ENCODE measurements at regions not wholly inside any gene's neighbourhood (a gene's known extent, or its start where the extent isn't known, plus 50 kb on each side); places are given as distances from the start of the nearest gene placed in this dataset.

DNA sequence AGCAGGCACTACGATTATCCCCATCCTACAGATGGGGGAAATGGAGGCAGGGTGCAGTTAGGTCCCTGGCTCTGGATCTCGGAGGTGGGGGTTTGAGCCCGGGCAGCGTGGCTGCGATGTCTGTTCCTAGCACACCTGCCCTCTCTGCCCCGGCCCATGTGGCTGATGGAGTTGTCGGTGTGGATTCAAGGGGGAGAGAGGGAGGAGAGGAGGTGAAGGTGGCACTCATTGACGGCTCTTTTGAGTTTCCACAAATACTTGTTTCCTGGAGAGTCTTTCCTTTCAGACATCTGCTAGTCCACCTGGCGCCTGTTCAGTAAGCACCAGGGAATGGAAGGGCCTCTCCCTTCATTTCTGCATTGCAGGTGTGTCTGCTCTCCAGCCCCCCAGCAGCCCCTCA is 69.9 kb downstream of the ARHGEF18 start:
- Histone ChIP-seq H2AFZ (ENCODE audit: low read length) (no peak overlapping the region), H4K20me1 (ENCODE audit: control insufficient read depth, extremely low read depth, insufficient read depth, low read length) (no peaks in the 10 kb centered on the region), H3K36me3 (ENCODE audit: control insufficient read depth, insufficient read depth, low read length) (no peaks in the 10 kb centered on the region), H3K4me2 (ENCODE audit: extremely low read depth, insufficient read depth, low read length) (no peak overlapping the region), H3K4me1 (ENCODE audit: control insufficient read depth, extremely low read depth, insufficient read depth, low read length) (no peaks in the 10 kb centered on the region), H3K9ac (ENCODE audit: insufficient read depth, low read length) (no peak overlapping the region), H3K27ac (ENCODE audit: insufficient read depth, low read length) (no peak overlapping the region), H3K79me2 (ENCODE audit: control insufficient read depth, insufficient read depth, low read length) (peaks cover 1% of the 10 kb centered on the region), H3K4me3 (replicated peaks in 1 of 4; ENCODE audit: control extremely low read depth in 1 of 4, insufficient read depth in 1 of 4, low read depth in 3 of 4, low read length in 4 of 4) (no peak overlapping the region), H3K27me3 (ENCODE audit: control insufficient read depth, insufficient read depth, low read length) (no peaks in the 10 kb centered on the region), H3K9me3 (ENCODE audit: control insufficient read depth, insufficient read depth, low read depth, low read length) (no peaks in the 10 kb centered on the region)
- no peak for DNase-seq (ENCODE audit: low read depth in 2 of 2)
- TF ChIP-seq, protein P1, sequence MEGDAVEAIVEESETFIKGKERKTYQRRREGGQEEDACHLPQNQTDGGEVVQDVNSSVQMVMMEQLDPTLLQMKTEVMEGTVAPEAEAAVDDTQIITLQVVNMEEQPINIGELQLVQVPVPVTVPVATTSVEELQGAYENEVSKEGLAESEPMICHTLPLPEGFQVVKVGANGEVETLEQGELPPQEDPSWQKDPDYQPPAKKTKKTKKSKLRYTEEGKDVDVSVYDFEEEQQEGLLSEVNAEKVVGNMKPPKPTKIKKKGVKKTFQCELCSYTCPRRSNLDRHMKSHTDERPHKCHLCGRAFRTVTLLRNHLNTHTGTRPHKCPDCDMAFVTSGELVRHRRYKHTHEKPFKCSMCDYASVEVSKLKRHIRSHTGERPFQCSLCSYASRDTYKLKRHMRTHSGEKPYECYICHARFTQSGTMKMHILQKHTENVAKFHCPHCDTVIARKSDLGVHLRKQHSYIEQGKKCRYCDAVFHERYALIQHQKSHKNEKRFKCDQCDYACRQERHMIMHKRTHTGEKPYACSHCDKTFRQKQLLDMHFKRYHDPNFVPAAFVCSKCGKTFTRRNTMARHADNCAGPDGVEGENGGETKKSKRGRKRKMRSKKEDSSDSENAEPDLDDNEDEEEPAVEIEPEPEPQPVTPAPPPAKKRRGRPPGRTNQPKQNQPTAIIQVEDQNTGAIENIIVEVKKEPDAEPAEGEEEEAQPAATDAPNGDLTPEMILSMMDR (conservative IDR thresholded peaks at IDR 0.05 in 1 of 2, IDR thresholded peaks at IDR 0.05 in 1 of 2; ENCODE audit: low read depth in 1 of 2, low read length in 2 of 2): no peak
- TF ChIP-seq EZH2 (IDR thresholded peaks at IDR 0.05; ENCODE audit: low read length, missing control alignments): no peak

GRCh38 chr19:7419153-7419552 is 69.7 kb downstream of the PEX11G start:
- no peaks in the 10 kb centered on the region for H3K27me3 ChIP-seq (ENCODE audit: control insufficient read depth, insufficient read depth, low read length)
- no peak overlapping the region for H2AFZ ChIP-seq (ENCODE audit: low read length)
- no peak overlapping the region for H3K4me3 ChIP-seq (replicated peaks in 1 of 4; ENCODE audit: control extremely low read depth in 1 of 4, insufficient read depth in 1 of 4, low read depth in 3 of 4, low read length in 4 of 4)
- peaks cover 1% of the 10 kb centered on the region for H3K79me2 ChIP-seq (ENCODE audit: control insufficient read depth, insufficient read depth, low read length)
- H3K27ac ChIP-seq (ENCODE audit: insufficient read depth, low read length): no peak overlapping the region
- TF ChIP-seq, protein P1 (conservative IDR thresholded peaks at IDR 0.05 in 1 of 2, IDR thresholded peaks at IDR 0.05 in 1 of 2; ENCODE audit: low read depth in 1 of 2, low read length in 2 of 2): no peak
- no peak for TF ChIP-seq EZH2 (IDR thresholded peaks at IDR 0.05; ENCODE audit: low read length, missing control alignments)
- no peak for DNase-seq (ENCODE audit: low read depth in 2 of 2)
- no peaks in the 10 kb centered on the region for H3K9me3 ChIP-seq (ENCODE audit: control insufficient read depth, insufficient read depth, low read depth, low read length)
- no peak overlapping the region for H3K4me2 ChIP-seq (ENCODE audit: extremely low read depth, insufficient read depth, low read length)
- no peak overlapping the region for H3K9ac ChIP-seq (ENCODE audit: insufficient read depth, low read length)
- H3K36me3 ChIP-seq (ENCODE audit: control insufficient read depth, insufficient read depth, low read length): no peaks in the 10 kb centered on the region
- no peaks in the 10 kb centered on the region for H4K20me1 ChIP-seq (ENCODE audit: control insufficient read depth, extremely low read depth, insufficient read depth, low read length)
- no peaks in the 10 kb centered on the region for H3K4me1 ChIP-seq (ENCODE audit: control insufficient read depth, extremely low read depth, insufficient read depth, low read length)

DNA sequence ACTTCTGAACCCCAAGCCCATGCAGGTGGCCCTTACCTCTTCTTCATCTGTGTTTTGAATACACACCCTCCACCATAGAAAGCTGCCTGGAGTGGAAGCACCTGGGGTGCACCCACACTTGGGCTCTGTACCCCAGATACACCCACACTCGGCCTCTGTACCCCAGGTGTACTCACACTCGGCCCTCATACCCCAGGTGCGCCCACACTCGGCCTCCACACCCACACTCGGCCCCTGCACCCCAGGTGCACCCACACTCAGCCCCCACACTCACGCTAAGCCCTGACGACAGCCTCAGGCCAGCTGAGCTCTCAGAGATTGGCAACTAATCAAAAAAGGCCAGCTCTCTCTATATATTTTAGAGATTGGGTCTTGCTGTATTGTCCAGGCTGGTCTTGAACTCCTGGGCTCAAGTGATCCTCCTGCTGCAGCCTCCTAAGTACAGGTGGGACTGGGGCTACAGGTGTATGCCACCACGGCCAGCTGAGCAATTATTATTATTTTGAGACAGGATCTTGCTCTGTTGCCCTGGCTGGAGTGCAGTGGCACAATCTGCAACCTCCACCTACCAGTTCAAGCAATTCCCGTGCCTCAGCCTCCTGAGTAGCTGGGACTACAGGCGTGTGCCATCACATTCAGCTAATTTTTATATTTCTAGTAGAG is 68.9 kb downstream of the PEX11G start:
- Histone ChIP-seq H3K4me2 (ENCODE audit: extremely low read depth, insufficient read depth, low read length) (no peak overlapping the region), H3K27me3 (ENCODE audit: control insufficient read depth, insufficient read depth, low read length) (no peaks in the 10 kb centered on the region), H3K36me3 (ENCODE audit: control insufficient read depth, insufficient read depth, low read length) (no peaks in the 10 kb centered on the region), H3K27ac (ENCODE audit: insufficient read depth, low read length) (no peak overlapping the region), H4K20me1 (ENCODE audit: control insufficient read depth, extremely low read depth, insufficient read depth, low read length) (no peaks in the 10 kb centered on the region), H2AFZ (ENCODE audit: low read length) (no peak overlapping the region), H3K4me3 (replicated peaks in 1 of 4; ENCODE audit: control extremely low read depth in 1 of 4, insufficient read depth in 1 of 4, low read depth in 3 of 4, low read length in 4 of 4) (no peak overlapping the region), H3K9ac (ENCODE audit: insufficient read depth, low read length) (no peak overlapping the region), H3K4me1 (ENCODE audit: control insufficient read depth, extremely low read depth, insufficient read depth, low read length) (no peaks in the 10 kb centered on the region), H3K79me2 (ENCODE audit: control insufficient read depth, insufficient read depth, low read length) (peaks cover 1% of the 10 kb centered on the region), H3K9me3 (ENCODE audit: control insufficient read depth, insufficient read depth, low read depth, low read length) (no peaks in the 10 kb centered on the region)
- no peak for TF ChIP-seq EZH2 (IDR thresholded peaks at IDR 0.05; ENCODE audit: low read length, missing control alignments)
- TF ChIP-seq, protein P1 (conservative IDR thresholded peaks at IDR 0.05 in 1 of 2, IDR thresholded peaks at IDR 0.05 in 1 of 2; ENCODE audit: low read depth in 1 of 2, low read length in 2 of 2): no peak
- no peak for DNase-seq (ENCODE audit: low read depth in 2 of 2)
